ENCODE measurements at regions not wholly inside any gene's neighbourhood (a gene's known extent, or its start where the extent isn't known, plus 50 kb on each side); places are given as distances from the start of the nearest gene placed in this dataset.

GRCh38 chr1:4425892-4426291 lies 228.5 kb upstream of the AJAP1 start:
- TF ChIP-seq TCF7L2 (IDR thresholded peaks at IDR 0.05; ENCODE audit: low read depth, low read length): no peak
- TF ChIP-seq, protein P1, sequence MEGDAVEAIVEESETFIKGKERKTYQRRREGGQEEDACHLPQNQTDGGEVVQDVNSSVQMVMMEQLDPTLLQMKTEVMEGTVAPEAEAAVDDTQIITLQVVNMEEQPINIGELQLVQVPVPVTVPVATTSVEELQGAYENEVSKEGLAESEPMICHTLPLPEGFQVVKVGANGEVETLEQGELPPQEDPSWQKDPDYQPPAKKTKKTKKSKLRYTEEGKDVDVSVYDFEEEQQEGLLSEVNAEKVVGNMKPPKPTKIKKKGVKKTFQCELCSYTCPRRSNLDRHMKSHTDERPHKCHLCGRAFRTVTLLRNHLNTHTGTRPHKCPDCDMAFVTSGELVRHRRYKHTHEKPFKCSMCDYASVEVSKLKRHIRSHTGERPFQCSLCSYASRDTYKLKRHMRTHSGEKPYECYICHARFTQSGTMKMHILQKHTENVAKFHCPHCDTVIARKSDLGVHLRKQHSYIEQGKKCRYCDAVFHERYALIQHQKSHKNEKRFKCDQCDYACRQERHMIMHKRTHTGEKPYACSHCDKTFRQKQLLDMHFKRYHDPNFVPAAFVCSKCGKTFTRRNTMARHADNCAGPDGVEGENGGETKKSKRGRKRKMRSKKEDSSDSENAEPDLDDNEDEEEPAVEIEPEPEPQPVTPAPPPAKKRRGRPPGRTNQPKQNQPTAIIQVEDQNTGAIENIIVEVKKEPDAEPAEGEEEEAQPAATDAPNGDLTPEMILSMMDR (IDR thresholded peaks at IDR 0.05): no peak

Data from Panc1 (cell line).